ENCODE measurements at regions not wholly inside any gene's neighbourhood (a gene's known extent, or its start where the extent isn't known, plus 50 kb on each side); places are given as distances from the start of the nearest gene placed in this dataset.

GRCh38 chr22:49106842-49107152, 720.9 kb downstream of the BRD1 start:
- DNase-seq (ENCODE audit: low spot score): no peak

DNA sequence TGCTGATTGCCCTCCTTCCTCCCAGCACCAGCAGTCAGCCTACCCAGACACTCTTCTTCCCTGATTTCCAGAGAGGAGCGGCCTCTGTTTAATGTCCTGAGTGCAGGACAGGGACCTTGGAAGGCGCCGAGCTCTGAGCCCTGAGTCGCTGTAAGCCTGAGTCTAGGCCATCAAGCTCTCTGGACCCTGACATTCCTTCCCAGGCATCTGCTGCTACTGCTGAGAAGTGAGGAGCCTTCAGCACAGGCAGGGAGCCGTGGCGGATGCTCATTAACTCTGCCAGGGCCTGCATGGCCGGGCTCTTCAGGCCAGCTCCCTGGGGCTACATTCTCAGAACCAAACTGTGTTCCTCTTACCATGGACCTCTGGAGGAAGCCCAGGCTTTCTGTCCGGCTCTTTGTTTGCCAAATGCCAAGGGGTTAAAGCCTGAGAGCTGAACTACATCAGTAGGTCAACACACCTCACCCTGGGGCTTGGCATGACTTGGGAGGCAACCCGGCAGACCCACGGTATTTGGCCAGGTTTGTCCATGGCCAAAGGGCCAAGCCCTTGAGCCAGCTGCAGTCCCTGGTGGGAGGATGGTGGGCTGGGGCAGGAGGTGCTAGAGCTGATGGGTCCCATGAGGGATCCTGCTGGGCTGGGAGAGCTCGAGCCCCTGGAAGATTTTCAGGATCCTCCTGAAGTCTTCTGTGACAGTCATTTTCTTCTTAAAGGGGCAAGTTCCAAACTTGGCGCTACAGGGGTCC, 721.4 kb downstream of the BRD1 start:
- no peak for DNase-seq (ENCODE audit: low spot score)

- DNase-seq (ENCODE audit: low spot score): no peak
These were observed 723.2 kb downstream of the BRD1 start for GRCh38 chr22:49104434-49104833.

- no peak for DNase-seq (ENCODE audit: low spot score)
These were observed 724.2 kb downstream of the BRD1 start for GRCh38 chr22:49103314-49104059.

DNA sequence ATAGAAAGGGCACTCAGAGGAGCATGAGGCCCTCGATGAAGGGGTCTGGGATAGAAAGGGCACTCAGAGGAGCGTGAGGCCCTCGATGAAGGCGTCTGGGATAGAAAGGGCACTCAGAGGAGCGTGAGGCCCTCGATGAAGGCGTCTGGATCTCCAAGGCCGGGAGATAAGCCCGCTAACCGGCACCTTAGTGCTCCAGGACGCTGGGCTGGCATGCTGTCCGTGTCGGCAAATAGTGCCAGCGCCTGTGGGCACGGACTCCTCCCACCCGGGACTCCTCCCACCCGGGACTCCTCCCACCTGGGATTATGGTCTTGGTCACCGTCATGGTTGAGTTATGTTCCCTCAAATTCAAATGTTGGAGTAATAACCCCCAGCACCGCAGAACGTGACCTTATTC, 725.3 kb downstream of the BRD1 start:
- DNase-seq (ENCODE audit: low spot score): no peak

DNA sequence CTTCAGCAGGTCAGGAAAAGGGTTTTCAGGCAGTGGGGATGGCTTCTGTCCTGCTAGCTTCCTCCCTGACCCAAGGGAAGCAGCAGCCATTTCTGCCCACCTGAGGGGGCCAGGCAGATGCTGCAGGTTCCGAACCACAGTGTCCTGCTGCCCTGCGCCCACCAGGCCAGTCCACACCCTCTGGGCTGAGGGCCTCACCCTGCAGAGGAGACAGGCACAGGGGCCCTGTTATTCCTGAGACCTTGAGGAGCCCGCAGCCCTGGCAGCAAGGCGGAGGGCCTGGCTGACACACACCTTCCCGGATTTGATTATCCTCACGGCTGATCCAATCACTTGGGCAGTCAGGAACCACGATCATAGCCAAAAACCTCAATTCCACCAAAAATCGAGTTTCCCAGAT, 725.8 kb downstream of the BRD1 start:
- no peak for DNase-seq (ENCODE audit: low spot score)

DNA sequence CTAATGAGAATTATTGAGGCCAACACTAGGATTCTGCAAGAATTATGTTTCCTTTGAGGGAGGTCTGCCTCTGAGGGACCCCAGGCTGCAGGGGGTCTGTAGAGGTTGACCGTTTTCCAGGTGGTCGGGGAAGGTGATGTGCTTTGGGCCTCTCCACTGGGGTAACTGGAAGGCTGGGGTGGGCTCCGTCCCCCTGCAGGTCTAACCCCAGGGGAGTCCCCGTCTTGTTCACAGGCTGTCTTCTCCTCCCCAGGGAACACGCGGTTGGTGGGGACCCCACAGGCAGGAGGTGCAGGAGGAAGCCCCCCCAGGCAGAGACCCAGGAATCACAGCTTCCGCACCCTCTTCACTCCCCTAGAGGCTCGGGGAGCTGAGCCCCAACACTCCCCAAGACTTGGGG, 726.4 kb downstream of the BRD1 start:
- DNase-seq (ENCODE audit: low spot score): no peak

DNA sequence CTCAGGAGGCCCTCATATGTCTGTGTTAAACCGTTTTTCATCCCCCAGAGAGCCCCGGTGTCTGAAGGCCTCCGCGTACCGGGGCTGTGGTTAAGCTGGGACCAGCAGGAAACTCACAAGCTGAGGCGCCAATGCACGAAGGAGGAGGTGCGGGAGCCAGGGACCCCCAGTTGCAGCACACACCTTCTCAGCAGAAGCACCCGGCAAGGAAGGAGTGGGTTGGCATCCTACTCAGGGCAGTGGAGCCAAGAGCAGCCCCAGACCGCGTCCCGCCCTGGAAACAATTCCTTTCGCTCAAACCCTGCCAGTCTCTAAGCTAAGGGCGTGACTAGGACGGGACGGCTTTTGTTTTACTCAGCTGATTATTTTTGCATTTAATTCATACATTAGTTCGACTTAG, 726.9 kb downstream of the BRD1 start:
- DNase-seq (ENCODE audit: low spot score): no peak

- no peak for DNase-seq (ENCODE audit: low spot score)
These were observed 727.4 kb downstream of the BRD1 start for GRCh38 chr22:49100316-49100715.

- DNase-seq (ENCODE audit: low spot score): no peak
These were observed 728.1 kb downstream of the BRD1 start for GRCh38 chr22:49099496-49100124.

GRCh38 chr22:49099089-49099488, 728.6 kb downstream of the BRD1 start:
- DNase-seq (ENCODE audit: low spot score): no peak

DNA sequence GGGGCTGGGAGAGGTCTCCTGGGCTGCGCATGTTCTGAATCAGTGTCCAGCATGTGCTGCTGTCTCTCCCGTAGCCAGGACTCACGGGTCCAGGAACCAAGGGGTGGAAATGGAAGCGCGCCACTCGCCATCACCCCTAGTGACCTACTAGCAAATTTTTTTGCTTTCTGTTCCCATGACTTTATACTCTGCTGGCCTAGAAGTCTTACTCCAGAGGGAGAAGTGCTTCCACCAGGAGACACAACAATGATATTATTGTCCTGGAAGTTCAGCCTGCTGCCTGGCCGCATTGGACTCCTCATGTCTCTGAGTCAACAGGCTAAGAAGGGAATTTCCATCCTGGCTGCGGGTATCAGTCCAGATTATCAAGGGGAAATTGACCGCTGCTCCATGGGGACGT, 729.7 kb downstream of the BRD1 start:
- no peak for DNase-seq (ENCODE audit: low spot score)

DNA sequence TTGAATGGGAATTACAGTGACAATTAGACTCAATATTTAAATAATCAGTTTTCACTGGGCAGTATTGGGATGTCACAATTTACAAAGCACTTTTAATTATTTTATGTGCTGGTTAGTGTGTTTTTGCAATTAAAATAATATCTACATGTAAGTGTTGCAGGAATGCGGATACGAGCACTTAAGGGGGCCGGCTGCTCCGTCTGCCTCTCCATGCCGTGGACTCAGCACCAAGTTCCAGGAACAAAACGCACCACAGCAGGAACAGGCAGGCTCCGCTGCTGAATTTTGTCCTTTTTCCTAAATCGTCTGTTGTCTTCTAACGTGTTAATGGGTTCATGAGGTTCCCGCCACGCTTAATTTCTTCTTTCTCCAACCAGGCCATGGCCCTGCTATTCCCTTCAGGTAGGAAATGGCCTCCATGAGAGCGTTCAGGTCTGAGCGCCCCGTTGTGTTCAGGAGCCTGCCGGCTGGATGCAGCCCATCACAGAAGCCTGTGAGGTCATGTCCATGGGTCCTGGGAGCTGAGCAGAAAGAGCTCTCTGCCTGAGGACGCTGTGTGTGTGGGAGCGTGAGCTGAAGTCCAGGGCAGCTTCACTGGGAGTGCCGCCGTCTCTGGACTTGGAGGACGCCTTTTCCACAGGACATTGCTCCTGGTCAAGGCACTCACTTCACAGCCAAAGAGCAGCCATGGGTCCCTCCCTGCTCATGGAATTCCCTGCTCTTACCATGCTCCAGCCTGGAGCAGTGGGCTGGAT, 730.3 kb downstream of the BRD1 start:
- DNase-seq (ENCODE audit: low spot score): no peak

DNA sequence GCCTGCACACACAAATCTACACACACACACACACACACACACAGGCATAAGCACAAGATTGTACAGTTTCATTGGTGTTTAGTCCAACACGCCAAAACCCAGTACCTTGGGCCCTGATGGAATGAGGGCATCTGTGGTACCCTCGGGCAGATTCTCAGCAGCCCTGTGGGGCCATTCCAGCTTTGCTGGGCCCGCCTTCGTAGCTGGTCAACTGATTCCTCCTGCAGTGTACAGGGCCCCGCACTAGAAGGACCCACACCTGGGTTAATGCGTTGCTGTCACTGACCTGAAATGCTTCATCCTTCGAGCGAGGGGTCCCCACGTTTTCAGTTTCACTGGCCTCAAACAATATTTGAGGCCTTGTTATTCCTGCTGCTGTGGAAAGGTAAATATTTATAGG, 731.2 kb downstream of the BRD1 start:
- no peak for DNase-seq (ENCODE audit: low spot score)

DNA sequence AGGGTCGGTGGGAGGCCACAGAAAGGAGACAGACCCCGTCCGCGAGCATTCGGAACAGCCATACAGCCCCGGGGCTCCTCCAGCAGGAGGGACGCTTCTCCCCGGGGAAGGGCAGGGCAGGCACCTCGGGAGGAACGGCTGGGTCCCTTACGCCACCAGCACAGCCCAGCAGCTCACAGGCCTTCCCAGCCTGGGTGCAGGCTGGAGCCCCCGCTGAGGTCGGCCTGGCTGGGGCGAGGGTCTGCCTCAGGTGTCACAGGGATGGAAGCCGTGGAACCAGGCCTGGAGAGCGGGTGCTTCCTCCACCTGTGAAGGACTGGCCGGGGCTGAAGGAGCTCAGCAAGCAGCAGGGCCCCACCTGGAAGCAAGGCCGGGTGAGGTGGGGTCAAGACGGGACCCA, 732.3 kb downstream of the BRD1 start:
- DNase-seq (ENCODE audit: low spot score): no peak

DNA sequence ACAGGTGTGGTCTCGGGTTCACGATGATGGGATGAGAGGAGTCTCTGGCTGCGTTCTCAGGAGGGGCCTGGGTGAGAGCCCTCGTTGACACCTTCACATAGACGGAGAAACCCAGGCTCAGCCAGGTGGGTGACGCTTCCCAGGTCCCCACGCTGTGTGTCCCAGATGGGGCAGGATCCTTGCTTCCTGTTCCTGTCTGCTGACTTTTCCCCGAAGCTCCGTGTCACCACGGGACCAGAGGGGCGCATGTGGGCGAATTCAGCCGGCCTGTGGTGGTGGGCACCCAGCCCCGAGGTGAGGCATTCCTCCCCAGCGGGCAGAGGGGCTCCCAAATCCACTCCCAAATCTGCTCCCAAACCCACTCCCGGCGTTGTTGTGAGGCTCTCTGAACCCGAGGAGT, 732.8 kb downstream of the BRD1 start:
- no peak for DNase-seq (ENCODE audit: low spot score)

GRCh38 chr22:49094151-49094550, 733.5 kb downstream of the BRD1 start:
- DNase-seq (ENCODE audit: low spot score): no peak

- no peak for DNase-seq (ENCODE audit: low spot score)
These were observed 734.3 kb downstream of the BRD1 start for GRCh38 chr22:49093192-49093880.

DNA sequence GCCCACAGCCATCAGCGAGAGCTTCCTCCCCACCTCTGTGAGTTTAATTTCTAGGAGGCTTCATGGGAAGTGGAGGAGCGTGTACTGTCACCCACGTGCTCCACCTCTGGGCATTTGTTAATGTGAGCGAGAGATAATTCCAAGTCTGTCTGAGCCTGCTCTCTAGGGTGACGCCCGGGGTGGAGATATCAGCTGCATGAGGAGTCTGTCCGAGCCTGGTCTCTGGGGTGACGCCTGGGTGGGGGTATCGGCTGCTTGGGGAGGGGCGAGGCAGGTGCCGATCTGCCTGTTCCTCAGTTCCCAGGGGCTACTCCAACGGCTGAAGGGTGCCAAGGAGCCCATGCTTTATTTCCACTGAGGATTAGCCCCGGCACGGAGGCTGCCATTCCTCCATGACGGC, 735.0 kb downstream of the BRD1 start:
- no peak for DNase-seq (ENCODE audit: low spot score)

DNA sequence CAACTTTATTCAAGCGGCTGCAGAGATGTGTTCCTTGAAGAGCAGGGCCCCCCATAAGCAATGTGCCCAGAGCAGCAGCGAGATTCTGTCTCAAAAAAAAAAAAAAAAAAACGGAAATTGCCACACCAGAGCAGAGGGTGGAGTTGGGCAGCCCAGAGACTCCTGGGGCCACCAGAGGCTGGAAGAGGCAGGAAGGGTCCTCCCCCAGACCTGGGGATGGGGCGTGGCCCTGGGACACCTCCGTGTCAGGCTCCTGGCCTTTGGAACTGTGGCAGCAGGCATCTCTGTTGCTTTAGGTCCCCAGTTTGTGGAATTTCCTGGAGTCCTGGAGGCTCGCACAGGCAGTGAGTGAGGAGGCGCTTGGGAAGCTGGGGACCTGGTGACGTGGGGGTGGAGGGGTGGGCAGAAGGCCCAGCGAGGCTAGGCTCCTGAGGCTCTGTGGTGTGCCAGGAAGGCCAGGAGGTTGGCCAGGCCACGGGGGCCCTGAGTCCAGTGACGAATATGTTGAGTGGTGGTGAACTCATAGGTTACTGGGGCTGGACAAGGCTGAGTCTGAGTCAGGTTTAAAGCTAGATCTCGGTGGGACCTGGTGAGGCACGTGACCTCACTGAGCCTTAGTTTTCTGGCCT, 735.6 kb downstream of the BRD1 start:
- DNase-seq (ENCODE audit: low spot score): no peak

DNA sequence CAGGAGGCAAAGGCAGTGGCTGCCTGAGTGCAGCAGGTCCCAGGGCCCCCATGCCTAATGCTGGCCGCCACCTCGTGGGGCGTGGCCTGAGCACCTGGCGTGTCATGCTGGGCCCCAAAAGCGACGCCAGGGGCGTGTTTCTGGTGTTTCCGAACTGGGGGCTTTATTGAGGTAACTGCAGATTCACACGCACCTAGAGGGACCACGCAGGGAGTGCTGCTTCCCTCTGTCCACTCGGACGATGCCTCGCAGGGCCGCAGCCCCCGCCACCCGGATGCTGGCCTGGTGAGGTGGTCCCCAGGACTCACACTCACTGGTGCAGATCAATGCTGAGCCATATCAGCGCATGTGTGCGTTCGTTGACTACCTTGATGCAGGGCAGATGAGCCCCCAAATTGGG, 736.2 kb downstream of the BRD1 start:
- DNase-seq (ENCODE audit: low spot score): no peak

DNA sequence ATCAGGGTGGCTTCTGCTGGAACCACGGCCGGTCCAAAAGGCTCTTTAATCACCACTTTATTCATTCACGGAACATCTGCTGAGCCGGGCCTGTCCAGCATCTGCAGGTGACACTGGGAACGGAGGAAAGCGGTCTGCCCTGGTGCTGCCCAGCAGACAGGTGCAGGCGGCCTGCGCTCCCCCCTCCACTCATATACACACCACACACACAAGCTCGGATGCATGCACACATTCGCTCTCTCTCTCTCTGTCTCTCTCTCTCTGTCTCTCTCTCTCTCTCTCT, 736.9 kb downstream of the BRD1 start:
- no peak for DNase-seq (ENCODE audit: low spot score)

Measured in iPS-NIHi11 (cell line).